ENCODE measurements at regions not wholly inside any gene's neighbourhood (a gene's known extent, or its start where the extent isn't known, plus 50 kb on each side); places are given as distances from the start of the nearest gene placed in this dataset.

DNA sequence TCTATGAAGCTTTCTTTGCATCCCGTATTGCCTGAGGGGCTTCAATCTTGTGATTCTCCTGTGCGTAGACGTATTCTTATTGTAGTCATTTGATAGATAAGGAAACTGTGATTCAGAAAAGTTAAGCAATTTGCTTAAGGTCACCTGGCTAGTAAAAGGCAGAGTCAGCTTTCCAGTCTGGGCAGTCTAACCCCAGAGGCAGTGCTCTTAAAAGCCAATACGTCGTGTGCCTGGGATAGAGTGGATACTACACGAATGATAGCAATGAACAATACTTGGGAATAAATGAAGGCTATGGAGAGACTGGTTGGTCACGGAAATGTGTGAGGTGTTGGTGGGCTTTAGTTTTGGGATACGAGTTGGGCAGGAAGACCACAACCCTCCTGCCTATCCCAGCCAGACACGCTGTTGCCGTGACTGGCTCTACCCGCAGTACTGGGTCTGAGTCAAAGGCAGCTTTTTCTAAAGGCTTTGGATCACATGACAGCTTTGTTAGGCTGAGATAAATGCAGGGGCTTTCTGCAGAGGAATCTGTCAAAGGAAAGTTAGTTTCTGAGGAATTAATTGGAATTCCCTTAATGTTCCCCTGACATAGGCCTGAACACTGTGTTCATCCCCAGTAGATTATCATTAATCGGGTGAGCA is 302.6 kb downstream of the KIF4B start:
- no peaks in the 10 kb centered on the region for H3K36me3 ChIP-seq
- no peaks in the 10 kb centered on the region for H3K27me3 ChIP-seq
- no peaks in the 10 kb centered on the region for H3K9me3 ChIP-seq
- no peak for DNase-seq
- H3K27ac ChIP-seq = no peak overlapping the region
- H3K4me1 ChIP-seq = no peaks in the 10 kb centered on the region
- intact Hi-C loops (cut with DNase I; ENCODE audit: low total_unique reads) (no loop called here), in situ Hi-C loops (cut with MboI; ENCODE audit: low sequenced_read_pairs in 4 of 4) (no loop called here)
- no peak overlapping the region for H3K4me3 ChIP-seq
- ATAC-seq = no peak
- TF ChIP-seq POLR2A (IDR thresholded peaks at IDR 0.05) = no peak
- TF ChIP-seq, protein P1, sequence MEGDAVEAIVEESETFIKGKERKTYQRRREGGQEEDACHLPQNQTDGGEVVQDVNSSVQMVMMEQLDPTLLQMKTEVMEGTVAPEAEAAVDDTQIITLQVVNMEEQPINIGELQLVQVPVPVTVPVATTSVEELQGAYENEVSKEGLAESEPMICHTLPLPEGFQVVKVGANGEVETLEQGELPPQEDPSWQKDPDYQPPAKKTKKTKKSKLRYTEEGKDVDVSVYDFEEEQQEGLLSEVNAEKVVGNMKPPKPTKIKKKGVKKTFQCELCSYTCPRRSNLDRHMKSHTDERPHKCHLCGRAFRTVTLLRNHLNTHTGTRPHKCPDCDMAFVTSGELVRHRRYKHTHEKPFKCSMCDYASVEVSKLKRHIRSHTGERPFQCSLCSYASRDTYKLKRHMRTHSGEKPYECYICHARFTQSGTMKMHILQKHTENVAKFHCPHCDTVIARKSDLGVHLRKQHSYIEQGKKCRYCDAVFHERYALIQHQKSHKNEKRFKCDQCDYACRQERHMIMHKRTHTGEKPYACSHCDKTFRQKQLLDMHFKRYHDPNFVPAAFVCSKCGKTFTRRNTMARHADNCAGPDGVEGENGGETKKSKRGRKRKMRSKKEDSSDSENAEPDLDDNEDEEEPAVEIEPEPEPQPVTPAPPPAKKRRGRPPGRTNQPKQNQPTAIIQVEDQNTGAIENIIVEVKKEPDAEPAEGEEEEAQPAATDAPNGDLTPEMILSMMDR (IDR thresholded peaks at IDR 0.05 in 4 of 5, conservative IDR thresholded peaks at IDR 0.05 in 1 of 5) = no peak

DNA sequence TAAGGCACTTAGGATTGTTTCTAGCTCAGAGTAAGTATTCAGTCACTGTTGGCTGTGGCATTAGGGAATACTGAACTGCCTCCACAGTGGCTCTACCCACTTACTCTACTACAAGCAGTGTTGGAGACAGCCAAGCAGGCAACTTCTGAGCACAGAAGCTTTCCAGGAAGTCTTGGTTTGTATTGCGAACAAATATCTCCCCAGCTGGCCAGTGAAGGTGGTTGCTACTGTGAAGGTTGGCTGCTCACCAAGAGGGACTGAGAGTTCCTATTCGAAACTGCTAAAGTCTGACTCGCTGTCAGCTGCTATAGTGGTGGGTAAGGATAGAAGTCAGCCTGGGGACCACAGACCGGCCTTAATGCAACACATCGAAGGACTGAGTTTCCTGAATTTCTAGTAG is 319.1 kb downstream of the KIF4B start:
- intact Hi-C loops (cut with DNase I; ENCODE audit: low total_unique reads) (no loop called here), in situ Hi-C loops (cut with MboI; ENCODE audit: low sequenced_read_pairs in 4 of 4) (no loop called here)
- Histone ChIP-seq H3K27me3 (no peaks in the 10 kb centered on the region), H3K36me3 (no peaks in the 10 kb centered on the region), H3K27ac (no peak overlapping the region), H3K4me3 (no peak overlapping the region), H3K4me1 (no peaks in the 10 kb centered on the region), H3K9me3 (no peaks in the 10 kb centered on the region)
- TF ChIP-seq, protein P1 (IDR thresholded peaks at IDR 0.05 in 4 of 5, conservative IDR thresholded peaks at IDR 0.05 in 1 of 5) = no peak
- TF ChIP-seq POLR2A (IDR thresholded peaks at IDR 0.05) = no peak
- no peak for DNase-seq
- ATAC-seq = no peak

DNA sequence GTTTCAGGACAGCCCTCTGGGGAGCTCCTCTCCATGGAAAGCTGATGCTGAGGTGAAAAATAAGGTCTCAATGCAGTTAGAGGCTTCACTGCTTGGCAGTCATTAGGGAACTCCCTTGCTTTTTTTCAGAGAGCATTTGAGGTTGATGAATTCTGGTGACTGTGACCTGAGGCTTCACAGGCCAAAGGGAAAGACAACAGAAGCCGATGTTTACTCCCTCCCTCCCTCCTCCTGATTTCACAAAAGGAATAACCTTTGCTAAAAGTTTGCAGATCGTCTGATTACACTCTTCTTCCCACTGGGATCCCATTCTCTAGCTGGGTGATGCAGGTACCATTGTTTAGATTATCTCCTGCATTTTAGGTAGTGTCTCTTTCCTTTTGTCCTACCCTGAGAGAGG is 329.4 kb downstream of the KIF4B start:
- H3K4me1 ChIP-seq = no peaks in the 10 kb centered on the region
- in situ Hi-C loops (cut with MboI; ENCODE audit: low sequenced_read_pairs in 4 of 4) = no loop called here
- no peaks in the 10 kb centered on the region for H3K27me3 ChIP-seq
- no peaks in the 10 kb centered on the region for H3K36me3 ChIP-seq
- DNase-seq = no peak
- TF ChIP-seq, protein P1 (IDR thresholded peaks at IDR 0.05 in 4 of 5, conservative IDR thresholded peaks at IDR 0.05 in 1 of 5) = no peak
- TF ChIP-seq POLR2A (IDR thresholded peaks at IDR 0.05) = no peak
- H3K4me3 ChIP-seq = no peak overlapping the region
- no peaks in the 10 kb centered on the region for H3K9me3 ChIP-seq
- no peak for ATAC-seq
- intact Hi-C loops (cut with DNase I; ENCODE audit: low total_unique reads) = no loop called here
- H3K27ac ChIP-seq = no peak overlapping the region

DNA sequence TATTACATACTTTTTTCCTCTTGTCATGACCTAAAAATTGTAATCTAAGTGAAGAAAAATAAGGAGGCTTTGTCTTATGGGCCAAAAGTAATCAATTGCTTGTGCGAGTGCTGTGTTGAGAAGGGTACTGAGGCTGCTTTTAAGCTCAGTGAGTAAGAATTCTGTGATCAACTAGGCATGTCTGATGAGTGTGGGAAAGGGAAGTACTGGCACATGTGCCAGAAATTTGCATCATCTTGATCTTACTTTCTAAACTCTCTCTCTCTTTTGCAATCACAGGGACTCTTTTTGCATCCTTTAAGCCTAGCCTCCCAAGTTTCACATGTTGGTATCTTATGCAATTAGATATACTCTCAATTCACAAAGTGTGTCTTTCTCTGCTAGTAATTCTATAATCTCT is 329.9 kb downstream of the KIF4B start:
- Histone ChIP-seq H3K27me3 (no peaks in the 10 kb centered on the region), H3K4me1 (no peaks in the 10 kb centered on the region), H3K36me3 (no peaks in the 10 kb centered on the region), H3K4me3 (no peak overlapping the region), H3K27ac (no peak overlapping the region), H3K9me3 (no peaks in the 10 kb centered on the region)
- DNase-seq (no peak), ATAC-seq (no peak)
- TF ChIP-seq, protein P1 (IDR thresholded peaks at IDR 0.05 in 4 of 5, conservative IDR thresholded peaks at IDR 0.05 in 1 of 5) = no peak
- TF ChIP-seq POLR2A (IDR thresholded peaks at IDR 0.05) = no peak
- intact Hi-C loops (cut with DNase I; ENCODE audit: low total_unique reads) (no loop called here), in situ Hi-C loops (cut with MboI; ENCODE audit: low sequenced_read_pairs in 4 of 4) (no loop called here)

DNA sequence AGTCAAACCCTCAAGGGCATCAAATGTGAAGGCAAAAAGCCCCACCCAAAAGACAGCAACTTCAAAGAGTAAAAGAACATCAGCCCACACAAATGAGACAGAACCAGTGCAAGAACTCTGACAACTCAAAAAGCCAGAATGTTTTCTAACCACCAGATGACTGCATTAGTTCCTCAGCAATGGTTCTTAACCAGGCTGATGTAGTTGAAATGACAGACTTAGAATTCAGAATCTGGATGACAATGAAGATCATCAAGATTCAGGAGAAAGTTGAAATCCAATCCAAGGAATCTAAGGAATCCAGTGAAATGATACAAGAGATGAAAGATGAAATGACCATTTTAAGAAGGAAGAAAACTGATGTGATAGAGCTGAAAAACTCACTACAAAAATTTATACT is 339.7 kb downstream of the KIF4B start:
- ATAC-seq (no peak), DNase-seq (no peak)
- in situ Hi-C loops (cut with MboI; ENCODE audit: low sequenced_read_pairs in 4 of 4) (no loop called here), intact Hi-C loops (cut with DNase I; ENCODE audit: low total_unique reads) (no loop called here)
- Histone ChIP-seq H3K27ac (no peak overlapping the region), H3K27me3 (no peaks in the 10 kb centered on the region), H3K4me3 (no peak overlapping the region), H3K36me3 (no peaks in the 10 kb centered on the region), H3K4me1 (no peaks in the 10 kb centered on the region), H3K9me3 (no peaks in the 10 kb centered on the region)
- no peak for TF ChIP-seq POLR2A (IDR thresholded peaks at IDR 0.05)
- TF ChIP-seq, protein P1 (IDR thresholded peaks at IDR 0.05 in 4 of 5, conservative IDR thresholded peaks at IDR 0.05 in 1 of 5) = no peak

All from gastrocnemius medialis (tissue), 4 donors.